GM13977 (cell line): ENCODE measurements at regions not wholly inside any gene's neighbourhood (a gene's known extent, or its start where the extent isn't known, plus 50 kb on each side); places are given as distances from the start of the nearest gene placed in this dataset.

Experiments
- DNase-seq: peaks from one replicate; pipeline ENCODE4 v3.0.0; 2012; ENCODE audit warnings: low spot score
- in situ Hi-C: fragments of 300-500 bp; cut with MboI; formaldehyde crosslinking; loops from one replicate; pipeline ENCODE4 v1.12.0; 2022; ENCODE audit warnings: low sequenced_read_pairs, low pct_unique_long_range_greater_than_20kb, mixed read lengths, inconsistent platforms; ENCODE audit not compliant: unreplicated experiment
- TF ChIP-seq, protein P1 (sequence below): IDR thresholded peaks from 2 replicates; pipeline ENCODE4 v1.5.1; 2012; ENCODE audit warnings: mild to moderate bottlenecking, control low read depth; ENCODE audit not compliant: insufficient read depth; ENCODE audit errors: extremely low read depth, missing control alignments

DNA sequence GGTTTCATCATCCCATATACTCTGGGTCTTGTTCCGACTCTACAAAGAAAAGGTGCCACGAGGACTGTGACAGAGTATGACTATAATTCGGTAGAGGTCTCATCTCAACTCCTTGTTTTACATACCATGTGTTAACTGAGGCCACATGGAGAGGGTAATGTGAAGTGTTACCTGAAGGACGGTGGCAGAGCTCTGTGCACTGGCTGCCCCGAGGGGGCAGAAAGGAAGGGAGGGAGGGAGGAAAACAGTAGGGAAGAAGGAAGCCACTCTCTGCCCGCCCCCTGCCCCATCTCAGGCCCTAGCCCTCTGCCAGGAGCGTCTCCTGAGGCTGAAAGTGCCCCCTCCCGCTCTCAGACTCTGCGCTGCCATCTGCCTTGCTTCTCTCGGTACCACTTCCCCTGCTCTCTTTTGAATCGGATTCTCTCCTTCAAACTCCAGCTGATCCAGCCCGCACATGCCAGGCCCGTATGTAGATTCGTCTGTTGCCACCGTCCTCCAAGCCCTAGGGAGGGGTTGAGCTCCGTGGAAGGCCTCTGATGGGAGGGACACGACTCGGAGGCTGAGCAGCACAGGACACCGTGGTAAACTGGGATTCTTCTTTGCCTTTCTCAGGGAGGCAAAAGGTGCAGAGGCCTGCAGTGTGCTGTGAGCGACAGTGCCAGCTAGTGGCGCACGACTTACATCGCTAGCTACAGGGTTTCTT, 70.5 kb upstream of the ATP10A start:
- TF ChIP-seq, protein P1, sequence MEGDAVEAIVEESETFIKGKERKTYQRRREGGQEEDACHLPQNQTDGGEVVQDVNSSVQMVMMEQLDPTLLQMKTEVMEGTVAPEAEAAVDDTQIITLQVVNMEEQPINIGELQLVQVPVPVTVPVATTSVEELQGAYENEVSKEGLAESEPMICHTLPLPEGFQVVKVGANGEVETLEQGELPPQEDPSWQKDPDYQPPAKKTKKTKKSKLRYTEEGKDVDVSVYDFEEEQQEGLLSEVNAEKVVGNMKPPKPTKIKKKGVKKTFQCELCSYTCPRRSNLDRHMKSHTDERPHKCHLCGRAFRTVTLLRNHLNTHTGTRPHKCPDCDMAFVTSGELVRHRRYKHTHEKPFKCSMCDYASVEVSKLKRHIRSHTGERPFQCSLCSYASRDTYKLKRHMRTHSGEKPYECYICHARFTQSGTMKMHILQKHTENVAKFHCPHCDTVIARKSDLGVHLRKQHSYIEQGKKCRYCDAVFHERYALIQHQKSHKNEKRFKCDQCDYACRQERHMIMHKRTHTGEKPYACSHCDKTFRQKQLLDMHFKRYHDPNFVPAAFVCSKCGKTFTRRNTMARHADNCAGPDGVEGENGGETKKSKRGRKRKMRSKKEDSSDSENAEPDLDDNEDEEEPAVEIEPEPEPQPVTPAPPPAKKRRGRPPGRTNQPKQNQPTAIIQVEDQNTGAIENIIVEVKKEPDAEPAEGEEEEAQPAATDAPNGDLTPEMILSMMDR = peak; percentile 34
- in situ Hi-C loops = no loop called here
- no peak for DNase-seq

DNA sequence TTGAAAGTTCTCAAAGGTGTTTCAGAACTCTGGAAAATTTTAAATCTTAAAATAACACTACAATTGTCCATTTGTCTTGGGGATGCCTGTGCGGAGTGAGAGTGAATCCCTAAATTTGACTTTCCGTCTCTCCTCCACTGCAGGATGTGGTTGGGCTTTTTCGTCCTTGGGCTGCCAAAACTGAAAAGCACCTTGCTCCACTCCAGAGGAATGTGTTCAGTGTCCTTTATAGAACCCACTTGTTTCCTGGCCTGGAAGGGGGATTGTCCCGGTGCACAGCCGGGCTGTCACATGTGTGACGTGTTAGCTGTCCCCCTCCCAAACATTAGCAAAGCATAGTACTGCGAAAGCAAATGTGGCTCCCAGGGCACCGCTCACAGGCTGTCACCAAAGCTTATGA, 69.6 kb upstream of the ATP10A start:
- in situ Hi-C loops = no loop called here
- TF ChIP-seq, protein P1 = no peak
- DNase-seq = no peak

DNA sequence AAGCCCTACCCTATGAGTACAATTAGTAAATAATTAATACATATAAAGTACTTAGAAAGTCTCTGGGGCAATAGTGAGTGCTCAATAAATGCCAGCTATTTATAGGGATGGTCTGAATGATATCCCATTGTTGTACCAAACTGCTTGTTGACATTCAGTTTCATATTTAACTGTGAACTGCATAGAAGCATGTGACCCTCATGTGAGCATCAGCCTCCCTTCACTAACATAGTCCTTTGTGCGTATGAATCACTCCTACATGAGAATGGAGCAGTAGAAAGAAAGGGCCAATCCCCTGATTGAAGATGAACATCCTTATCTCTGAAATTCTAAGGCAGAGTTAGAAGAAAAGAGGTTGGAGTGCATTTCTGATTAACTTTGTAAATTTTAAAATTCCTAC, 68.7 kb upstream of the ATP10A start:
- in situ Hi-C loops = no loop called here
- TF ChIP-seq, protein P1 = no peak
- no peak for DNase-seq

DNA sequence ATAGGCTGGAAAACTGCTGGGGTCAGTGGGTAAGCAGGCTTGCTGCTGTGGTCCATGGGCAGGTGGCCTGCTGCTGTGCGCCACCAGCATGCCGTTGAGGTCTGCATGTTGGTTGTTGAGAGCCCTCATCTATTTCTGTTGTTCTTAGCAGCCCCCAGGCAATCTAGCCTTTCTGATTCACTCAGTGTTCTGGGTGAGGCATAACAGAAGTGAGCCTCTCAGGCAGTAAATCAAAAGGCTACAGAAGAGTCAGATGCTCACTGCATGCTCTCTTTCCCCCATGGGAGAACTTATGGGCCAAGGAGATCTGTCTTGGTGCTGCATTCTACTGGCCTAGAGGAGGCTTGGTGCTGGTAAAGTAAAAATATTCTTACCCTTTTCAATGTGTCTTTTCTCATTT, 67.8 kb upstream of the ATP10A start:
- TF ChIP-seq, protein P1 = no peak
- DNase-seq = no peak
- in situ Hi-C loops = no loop called here
